ENCODE measurements at regions not wholly inside any gene's neighbourhood (a gene's known extent, or its start where the extent isn't known, plus 50 kb on each side); places are given as distances from the start of the nearest gene placed in this dataset.

DNA sequence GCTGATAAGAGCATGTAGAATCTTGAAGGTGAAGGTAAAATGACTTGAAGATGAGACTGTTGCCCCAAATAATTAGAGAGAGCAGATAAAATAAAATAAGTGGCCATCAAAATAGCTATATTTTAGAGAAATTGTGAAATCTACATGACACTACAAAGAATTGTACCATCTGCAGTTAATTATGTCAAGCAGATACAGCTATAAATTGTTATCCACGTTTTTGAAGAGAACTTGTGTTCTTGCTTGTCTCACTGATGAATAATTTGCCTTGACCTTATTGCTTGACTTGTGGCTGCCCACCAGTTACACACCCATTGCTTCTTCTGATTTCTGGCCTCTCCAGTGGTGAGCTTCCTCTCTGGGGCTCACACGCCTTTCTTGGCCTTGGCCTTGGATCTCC is 75.8 kb upstream of the TNIP3 start:
- TF ChIP-seq ZNF274 (IDR thresholded peaks at IDR 0.05; ENCODE audit: borderline replicate concordance, extremely low read depth, low read length) = no peak
- no peak for TF ChIP-seq SIN3A (conservative IDR thresholded peaks at IDR 0.05 in 1 of 2, IDR thresholded peaks at IDR 0.05 in 1 of 2; ENCODE audit: low read depth in 1 of 2, low read length in 2 of 2)
- TF ChIP-seq KDM4A (IDR thresholded peaks at IDR 0.05; ENCODE audit: low read depth, low read length, severe bottlenecking) = no peak
- no peak for TF ChIP-seq SP2 (IDR thresholded peaks at IDR 0.05; ENCODE audit: low read length)
- no peak for TF ChIP-seq E2F6 (IDR thresholded peaks at IDR 0.05)
- TF ChIP-seq RNF2 (IDR thresholded peaks at IDR 0.05; ENCODE audit: borderline replicate concordance, low read depth, low read length, missing control alignments, poor library complexity, severe bottlenecking) = no peak
- no peak for TF ChIP-seq GTF2F1 (IDR thresholded peaks at IDR 0.05; ENCODE audit: borderline replicate concordance, low read depth, low read length)
- no peak for TF ChIP-seq EP300 (IDR thresholded peaks at IDR 0.05; ENCODE audit: borderline replicate concordance in 1 of 2, low read depth in 2 of 2, low read length in 2 of 2)
- TF ChIP-seq POU5F1 (IDR thresholded peaks at IDR 0.05; ENCODE audit: low read depth, low read length) = no peak
- WGBS, 2 experiments (ENCODE audit: extremely low coverage in 1 of 2, insufficient coverage in 1 of 2, insufficient read length in 1 of 2, insufficient replicate concordance in 2 of 2, low coverage in 1 of 2, low lambda C conversion rate in 2 of 2, missing lambda C conversion rate in 1 of 2) = 92% methylated on average over 2 of the region's 2 CpGs; no CpG with 5 or more reads in 1 of the 2 experiments
- no peaks in the 10 kb centered on the region for H3K27me3 ChIP-seq (replicated peaks in 1 of 4; ENCODE audit: control insufficient read depth in 3 of 4, extremely low read depth in 1 of 4, insufficient read depth in 3 of 4, low read length in 3 of 4)
- no peak for DNase-seq (ENCODE audit: low read depth in 1 of 2, low spot score in 2 of 2)
- H2AK5ac ChIP-seq (ENCODE audit: low read depth, low read length) = no peak overlapping the region
- H4K5ac ChIP-seq (ENCODE audit: insufficient read length, low read depth, low read length) = no peak overlapping the region
- H4K20me1 ChIP-seq (replicated peaks in 1 of 2; ENCODE audit: control insufficient read depth in 1 of 2, insufficient read depth in 2 of 2, low read length in 2 of 2) = no peaks in the 10 kb centered on the region
- H4K91ac ChIP-seq (replicated peaks; ENCODE audit: insufficient read length, low read length) = no peak overlapping the region
- no peak overlapping the region for H3K18ac ChIP-seq (ENCODE audit: extremely low read depth, low read length)
- no peak overlapping the region for H3K4me2 ChIP-seq (ENCODE audit: insufficient read depth in 1 of 2, low read depth in 2 of 2, low read length in 2 of 2)
- no peak overlapping the region for H3K14ac ChIP-seq (ENCODE audit: insufficient read length)
- H3K23me2 ChIP-seq (ENCODE audit: low read depth, low read length) = no peaks in the 10 kb centered on the region
- H2BK120ac ChIP-seq (replicated peaks; ENCODE audit: low read depth, low read length) = no peak overlapping the region
- no peak overlapping the region for H3K9ac ChIP-seq (replicated peaks in 1 of 4; ENCODE audit: extremely low read depth in 1 of 4, low read depth in 3 of 4, low read length in 3 of 4)
- no peak overlapping the region for H3K56ac ChIP-seq (replicated peaks; ENCODE audit: insufficient read length, low read depth, low read length)
- no peak overlapping the region for H3K27ac ChIP-seq (ENCODE audit: low read depth, low read length)
- no peak overlapping the region for H2AFZ ChIP-seq (ENCODE audit: low read length)
- no peak overlapping the region for H2BK20ac ChIP-seq (ENCODE audit: low read length)
- H3K36me3 ChIP-seq (ENCODE audit: control insufficient read depth in 2 of 4, insufficient read depth in 4 of 4, low read length in 3 of 4) = no peaks in the 10 kb centered on the region
- H3K79me1 ChIP-seq (ENCODE audit: low read depth, low read length) = no peaks in the 10 kb centered on the region
- no peak overlapping the region for H2BK12ac ChIP-seq (ENCODE audit: low read depth, low read length)
- peaks cover 0 to 9% of the 10 kb centered on the region in 2 experiments; a peak in 1 of 4 replicates for H3K9me3 ChIP-seq (ENCODE audit: insufficient read depth in 2 of 2, low read depth in 1 of 2, low read length in 1 of 2)
- H2BK15ac ChIP-seq (ENCODE audit: low read length) = no peak overlapping the region
- H3K23ac ChIP-seq (ENCODE audit: insufficient read length) = no peak overlapping the region
- no peak for FAIRE-seq
- H4K8ac ChIP-seq (ENCODE audit: extremely low read depth, insufficient read depth, low read length) = no peak overlapping the region
- ChIA-PET CTCF (ENCODE audit: partially characterized antibody) (interaction anchor here (0.8 to 2.1 kb wide), 2 partner anchors 11 to 12 kb away, joined by 3 to 5 read pairs; no protein-coding TSS in a partner anchor), POLR2A (ENCODE audit: partially characterized antibody) (no interaction called here)
- no peak overlapping the region for H3K4me3 ChIP-seq (ENCODE audit: extremely low read depth in 1 of 4, insufficient read depth in 2 of 4, low read depth in 3 of 4, low read length in 4 of 4)
- no peaks in the 10 kb centered on the region for H3K79me2 ChIP-seq (ENCODE audit: control insufficient read depth in 1 of 2, insufficient read depth in 2 of 2, low read length in 2 of 2)
- H3K4ac ChIP-seq (replicated peaks; ENCODE audit: insufficient read length, low read depth, low read length) = no peak overlapping the region
- H2BK5ac ChIP-seq (ENCODE audit: low read depth, low read length) = no peak overlapping the region
- H3K4me1 ChIP-seq (replicated peaks in 1 of 4; ENCODE audit: control insufficient read depth in 3 of 4, insufficient read depth in 4 of 4, low read length in 3 of 4) = no peaks in the 10 kb centered on the region
